Dedifferentiated amniotic fluid mesenchymal stem cell (primary cell): ENCODE measurements at regions not wholly inside any gene's neighbourhood (a gene's known extent, or its start where the extent isn't known, plus 50 kb on each side); places are given as distances from the start of the nearest gene placed in this dataset.
"Not testable (repeated sequence)": the region's sequence is repeated elsewhere in the genome, so short reads cannot be mapped to it uniquely, and the experiment has no call there.

Experiments used
- DNase-seq: peaks from one replicate; pipeline ENCODE4 v3.0.0-alpha.2; 2016; ENCODE audit errors: extremely low spot score

DNA sequence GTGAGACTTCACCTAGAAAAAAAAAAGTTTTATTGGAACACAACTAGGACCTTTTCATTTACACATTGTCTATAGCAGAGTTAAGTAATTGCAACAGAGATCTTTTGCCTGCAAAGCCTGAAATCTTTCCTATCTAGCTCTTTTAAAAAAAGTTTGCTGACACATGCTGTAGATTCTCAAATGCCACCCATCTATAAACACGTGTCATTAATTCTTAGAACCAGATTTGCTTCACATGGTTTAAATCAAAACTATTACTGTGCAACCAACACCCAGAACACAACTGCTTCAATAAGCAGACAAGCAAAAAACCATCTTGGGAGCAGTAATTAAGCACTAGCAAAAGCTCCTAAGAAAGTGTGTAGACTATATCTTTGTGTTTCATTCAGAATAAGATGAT, 55.0 kb downstream of the OXSM start:
- DNase-seq: no peak

DNA sequence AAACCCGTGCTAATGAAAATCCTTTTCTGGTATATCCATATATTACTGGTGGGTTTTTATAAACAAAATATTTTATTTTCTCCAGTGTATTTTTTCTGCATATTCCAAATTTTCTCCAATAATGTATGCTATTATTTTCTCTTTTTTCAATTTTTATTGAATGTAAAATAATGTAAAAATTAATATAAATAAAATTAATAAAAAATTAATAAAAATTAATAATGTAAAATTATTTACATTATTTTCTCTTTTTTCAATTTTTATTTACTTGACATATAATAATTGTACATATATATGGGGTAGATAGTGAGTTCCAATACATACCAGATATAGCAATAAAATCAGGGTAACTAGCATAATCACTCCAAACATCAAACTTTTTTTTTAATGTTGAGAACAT, 56.4 kb downstream of the OXSM start:
- no peak for DNase-seq

DNA sequence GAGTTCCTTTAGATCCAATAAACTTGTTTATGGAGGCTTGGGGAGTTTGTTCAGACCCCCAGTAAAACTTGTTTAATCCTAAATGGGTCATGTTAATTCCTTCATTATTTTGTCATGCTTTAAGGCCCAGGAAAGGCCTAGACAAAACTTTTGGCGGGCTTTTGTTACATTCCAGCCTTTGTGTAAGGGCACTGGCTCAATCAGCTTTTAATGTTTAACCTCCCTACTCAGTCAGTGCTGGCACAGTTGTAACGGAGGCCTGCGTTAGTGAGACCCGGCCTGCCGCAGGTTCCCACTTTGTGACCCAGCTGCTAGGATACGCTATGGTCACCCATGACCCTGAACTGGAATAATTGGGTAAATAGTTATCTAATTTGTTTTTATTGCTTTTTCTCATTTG, 59.2 kb downstream of the OXSM start:
- no peak for DNase-seq

DNA sequence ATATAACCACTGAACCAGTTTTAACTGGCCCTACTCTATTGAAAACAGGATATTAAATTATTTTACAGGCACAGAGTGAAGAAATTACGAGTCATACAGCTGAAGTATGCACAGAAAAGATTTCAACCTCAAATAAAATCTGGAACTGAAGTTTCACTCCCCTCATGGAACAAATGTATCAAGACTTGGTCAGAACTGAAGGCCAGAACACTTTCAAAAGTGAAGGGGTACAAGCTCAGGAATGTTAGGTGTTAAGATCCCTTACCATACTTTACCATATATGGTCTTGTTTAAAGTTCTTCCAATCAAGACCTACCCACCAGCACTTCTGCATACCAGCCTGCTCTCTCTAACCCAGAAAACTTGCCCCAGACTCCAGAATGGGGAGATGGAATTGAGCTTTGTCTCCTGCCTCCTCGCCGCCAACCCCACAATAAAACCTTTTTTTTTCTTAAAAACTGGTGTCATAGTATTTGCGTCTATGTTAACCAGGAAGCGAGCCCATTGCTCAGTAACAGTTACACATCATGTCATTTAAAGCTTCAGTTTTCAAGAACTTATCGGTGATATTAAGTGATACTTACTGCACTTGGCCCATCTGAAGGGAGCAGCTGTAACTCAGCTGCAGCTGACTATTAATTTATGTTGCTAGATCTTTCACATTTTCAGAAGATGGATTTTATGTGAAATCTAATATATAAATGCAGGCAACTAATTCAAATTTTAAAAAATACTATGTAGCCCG, 59.9 kb downstream of the OXSM start:
- DNase-seq: no peak

DNA sequence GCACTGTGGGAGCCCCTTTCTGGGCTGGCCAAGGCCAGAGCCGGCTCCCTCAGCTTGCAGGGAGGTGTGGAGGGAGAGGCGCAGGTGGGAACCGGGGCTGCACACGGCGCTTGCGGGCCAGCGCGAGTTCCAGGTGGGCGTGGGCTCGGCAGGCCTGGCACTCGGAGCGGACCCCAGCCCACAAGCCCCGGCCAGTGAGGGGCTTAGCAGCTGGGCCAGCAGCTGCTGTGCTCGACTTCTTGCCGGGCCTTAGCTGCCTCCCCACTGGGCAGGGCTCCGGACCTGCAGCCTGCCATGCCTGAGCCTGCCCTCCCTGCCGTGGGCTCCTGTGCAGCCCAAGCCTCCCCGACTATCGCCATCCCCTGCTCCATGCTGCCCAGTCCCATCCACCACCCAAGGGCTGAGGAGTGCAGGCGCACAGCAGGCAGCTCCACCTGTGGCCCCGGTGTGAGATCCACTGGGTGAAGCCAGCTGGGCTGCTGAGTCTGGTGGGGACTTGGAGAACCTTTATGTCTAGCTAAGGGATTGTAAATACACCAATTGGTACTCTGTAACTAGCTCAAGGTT, 61.9 kb downstream of the OXSM start:
- DNase-seq: not testable (repeated sequence)

DNA sequence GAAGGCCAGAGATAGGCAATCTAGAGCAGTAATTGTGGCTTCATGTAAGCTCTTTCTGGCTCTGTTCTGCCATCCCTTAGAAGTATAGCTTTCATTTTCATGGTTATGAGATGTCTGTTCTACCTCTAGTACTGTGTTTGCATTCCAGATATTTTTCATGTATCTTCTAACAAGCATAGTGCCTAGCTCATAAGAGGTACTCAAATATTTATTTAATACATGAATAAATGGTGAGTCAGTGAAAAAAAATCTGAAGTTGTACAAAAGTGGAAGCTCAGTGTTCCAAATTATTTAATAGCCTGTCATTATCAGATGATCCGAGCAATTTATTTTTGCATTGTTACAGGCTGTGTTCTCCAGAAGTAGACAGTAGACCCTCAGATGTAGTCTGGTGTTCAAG, 64.3 kb downstream of the OXSM start:
- DNase-seq: no peak

- DNase-seq: no peak
Measured at GRCh38 chr3:25854635-25855034, 64.7 kb downstream of the OXSM start.

- DNase-seq: no peak
Measured at GRCh38 chr3:25855266-25855784, 65.4 kb downstream of the OXSM start.

- peak; percentile 59 for DNase-seq
Measured at GRCh38 chr3:25856902-25857518, 67.1 kb downstream of the OXSM start.

DNA sequence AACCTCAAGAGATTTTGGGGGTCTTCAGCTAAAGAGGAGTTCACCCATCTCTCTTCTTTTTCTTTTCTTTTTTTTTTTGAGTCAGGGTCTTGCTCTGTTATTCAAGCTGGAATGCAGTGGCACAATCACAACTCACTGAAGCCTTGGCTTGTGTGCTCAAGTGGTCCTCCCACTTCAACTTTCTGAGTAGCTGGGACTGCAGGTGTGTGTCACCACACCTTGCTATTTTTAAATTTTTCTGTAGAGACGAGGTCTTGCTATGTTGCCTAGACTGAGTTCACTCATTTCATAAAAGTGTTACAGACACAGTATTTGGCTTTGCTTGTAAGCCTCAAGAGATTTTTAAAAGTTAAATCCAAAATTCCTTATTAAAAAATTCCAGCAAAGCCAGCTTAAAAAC, 71.7 kb downstream of the OXSM start:
- DNase-seq: no peak

GRCh38 chr3:25863011-25863415, 73.1 kb downstream of the OXSM start:
- no peak for DNase-seq

DNA sequence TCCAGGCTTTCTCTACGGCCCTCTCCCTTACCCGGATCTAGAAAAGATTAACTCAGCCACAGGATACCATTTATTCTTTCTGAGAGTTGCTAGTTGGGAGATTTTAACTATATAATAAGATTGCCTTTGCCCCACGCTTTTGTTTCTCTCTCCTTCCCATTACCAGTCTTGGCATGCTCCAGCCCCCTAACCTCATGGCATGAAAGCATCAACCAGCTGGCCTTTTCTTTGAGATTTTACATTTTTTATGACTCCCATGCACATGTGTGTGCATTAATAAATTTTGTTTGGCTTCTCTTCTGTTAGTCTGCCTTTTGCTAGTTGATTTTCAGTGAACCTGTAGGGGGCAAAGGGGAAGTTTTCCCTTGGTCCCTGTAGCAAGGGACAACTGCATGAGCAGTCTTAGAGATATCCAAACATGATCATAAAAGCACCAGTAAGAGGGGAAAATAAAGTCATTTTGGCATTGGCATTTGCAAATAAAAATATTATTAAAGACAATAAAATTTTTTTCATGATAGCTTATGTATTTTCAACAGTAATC, 73.6 kb downstream of the OXSM start:
- no peak for DNase-seq

GRCh38 chr3:25870452-25870851, 80.6 kb downstream of the OXSM start:
- no peak for DNase-seq

DNA sequence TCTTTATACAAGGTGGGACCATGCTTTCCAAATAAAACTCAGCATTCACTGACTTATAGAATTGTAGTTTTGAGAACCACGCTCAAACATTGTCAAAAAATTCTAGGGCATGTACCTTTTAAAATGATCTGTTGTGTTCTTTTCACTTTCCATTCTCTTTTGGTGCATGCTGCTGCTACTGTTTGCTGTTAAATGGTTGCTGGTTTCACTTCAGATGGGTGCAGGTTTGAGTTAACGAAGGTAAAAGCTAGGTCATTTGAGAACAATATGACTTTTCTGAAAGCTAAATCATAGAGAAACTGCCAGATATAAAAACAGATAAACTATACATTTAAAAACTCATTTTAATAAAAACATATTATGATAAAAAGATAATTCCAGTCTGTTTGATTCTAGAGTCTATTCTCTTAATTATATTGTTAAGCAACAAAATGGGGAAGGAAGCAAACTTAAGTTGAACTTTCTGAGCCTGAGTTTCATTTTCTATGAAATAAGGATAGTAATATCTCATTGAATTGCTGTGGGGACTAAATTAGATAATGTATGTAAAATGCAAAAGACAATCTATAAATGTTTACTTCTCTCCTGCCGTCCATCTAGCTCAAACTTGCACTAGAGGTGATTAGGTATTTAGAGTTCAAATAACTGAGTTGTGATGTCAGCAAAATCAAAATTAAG, 82.4 kb downstream of the OXSM start:
- no peak for DNase-seq

- DNase-seq: no peak
Measured at GRCh38 chr3:25883492-25883891, 93.6 kb downstream of the OXSM start.

DNA sequence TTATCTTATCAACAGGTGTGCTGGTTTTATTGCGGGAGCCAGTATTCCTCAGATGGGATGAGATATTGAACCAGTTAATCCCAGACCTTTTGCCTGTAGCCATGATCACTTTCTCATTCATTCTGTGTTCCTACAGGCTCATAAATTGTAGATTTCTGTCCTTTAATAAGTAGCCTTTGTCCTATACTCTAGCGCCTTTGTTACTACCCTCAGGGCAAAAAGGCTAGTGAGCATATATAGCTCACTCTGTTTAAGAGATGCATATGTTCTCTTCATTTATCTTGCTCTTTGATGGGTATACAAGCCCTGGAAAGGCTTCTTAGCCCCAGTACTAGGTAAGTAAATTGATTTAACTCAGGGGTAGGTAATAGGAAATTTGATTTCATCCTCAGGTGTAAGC, 95.1 kb downstream of the OXSM start:
- DNase-seq: no peak

DNA sequence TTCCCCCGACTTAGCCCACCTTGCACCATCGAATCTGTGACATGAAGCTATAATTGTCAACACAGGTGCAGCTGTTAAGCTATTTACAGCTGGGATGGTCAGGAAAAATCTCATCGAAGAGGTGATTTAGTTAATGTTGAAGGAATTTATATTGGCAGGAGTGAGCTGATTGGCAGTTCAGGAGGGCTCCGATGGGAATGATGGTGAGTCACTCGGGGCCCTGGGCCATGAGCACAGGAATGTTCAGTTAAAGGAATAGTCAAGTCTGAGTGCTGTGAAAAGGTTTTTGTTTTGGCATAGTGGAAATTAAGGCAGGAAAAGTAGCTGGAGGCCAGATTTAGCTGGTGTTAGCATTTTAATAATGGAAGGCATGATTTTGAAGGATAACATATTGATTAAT, 95.7 kb downstream of the OXSM start:
- no peak for DNase-seq

DNA sequence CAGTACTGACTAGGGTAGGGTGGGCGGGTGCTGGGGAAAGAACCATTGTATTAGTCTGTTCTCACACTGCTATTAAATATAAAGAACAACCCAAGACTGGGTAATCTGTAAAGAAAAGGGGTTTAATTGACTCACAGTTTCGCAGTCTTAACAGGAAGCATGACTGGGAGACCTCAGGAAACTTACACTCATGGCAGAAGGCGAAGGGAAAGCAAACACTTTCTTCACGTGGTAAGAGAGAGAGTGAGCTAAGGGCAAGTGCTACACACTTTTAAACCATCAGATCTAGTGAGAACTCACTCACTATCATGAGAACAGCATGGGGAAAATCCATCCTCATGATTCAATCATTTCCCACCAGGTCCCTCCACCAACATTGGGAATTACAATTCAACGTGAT, 98.0 kb downstream of the OXSM start:
- DNase-seq: no peak

DNA sequence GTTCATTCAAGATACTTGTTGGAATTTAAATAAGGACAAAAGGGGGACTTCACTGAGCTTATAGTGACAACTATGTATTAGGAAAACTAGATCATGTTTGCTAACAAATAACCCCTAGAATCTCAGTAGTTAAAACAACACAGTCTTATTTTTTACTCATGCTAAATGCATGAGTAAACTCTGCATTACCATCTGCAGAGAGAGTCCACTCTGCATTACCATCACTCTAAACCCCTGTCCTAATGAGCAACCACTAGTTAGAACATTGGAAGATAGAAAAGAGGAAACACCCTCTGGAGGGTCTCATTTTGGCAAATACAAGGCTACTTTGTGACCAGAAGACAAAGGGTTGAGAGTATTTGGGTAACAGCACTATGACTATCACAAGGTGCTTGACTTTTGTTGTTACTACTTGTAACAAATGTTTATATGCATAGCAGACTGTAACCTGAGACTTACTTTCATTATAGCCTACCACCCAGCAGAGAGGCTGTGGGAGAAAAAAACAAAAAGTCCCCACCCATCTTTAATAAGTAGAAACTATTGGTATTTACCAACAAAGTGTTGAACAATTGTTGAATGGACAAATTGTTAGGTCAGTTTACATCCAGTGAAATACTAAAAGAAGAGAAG, 99.1 kb downstream of the OXSM start:
- DNase-seq: no peak

GRCh38 chr3:25889525-25889917, 99.6 kb downstream of the OXSM start:
- no peak for DNase-seq

DNA sequence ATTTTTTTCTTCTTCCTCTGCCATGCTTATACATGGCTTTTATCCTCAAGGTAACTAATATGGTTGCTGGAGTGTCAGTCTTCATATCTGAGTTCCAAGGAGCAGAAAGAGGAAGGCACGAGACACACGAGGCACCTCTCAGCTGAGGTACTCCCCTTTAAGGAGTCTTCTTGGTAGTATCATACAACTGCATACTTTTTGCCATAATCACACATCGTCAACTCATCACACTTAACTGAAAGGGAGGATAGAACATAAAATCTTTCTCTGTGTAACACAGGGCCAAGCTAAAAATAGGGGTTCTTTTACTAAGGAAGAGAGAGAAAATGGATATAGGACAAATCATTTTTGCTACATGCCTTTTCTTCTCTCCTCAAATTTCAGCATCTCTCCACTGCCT, 104.2 kb downstream of the OXSM start:
- no peak for DNase-seq

DNA sequence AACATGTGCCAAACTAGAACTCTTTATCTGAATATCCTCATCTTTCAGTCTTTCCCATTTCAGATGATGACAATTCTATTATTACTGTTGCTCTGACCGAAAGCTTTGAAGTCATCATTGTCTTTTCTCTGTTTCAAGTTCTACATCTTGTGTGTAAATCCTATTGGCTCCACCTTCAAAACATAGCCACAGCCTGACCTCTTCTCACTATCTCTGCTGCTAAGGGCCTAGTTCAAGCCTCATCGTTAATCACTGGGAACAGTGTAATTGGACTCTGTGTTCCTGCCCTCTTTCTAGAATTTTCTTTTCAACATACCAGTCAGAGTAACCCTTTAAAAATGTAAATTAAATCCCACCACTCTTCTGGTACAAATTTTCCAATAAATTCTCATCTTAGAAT, 105.1 kb downstream of the OXSM start:
- DNase-seq: no peak
